ENCODE measurements at regions not wholly inside any gene's neighbourhood (a gene's known extent, or its start where the extent isn't known, plus 50 kb on each side); places are given as distances from the start of the nearest gene placed in this dataset.

- Histone ChIP-seq H3K27ac (ENCODE audit: low read depth, low read length, severe bottlenecking) (no peak overlapping the region), H3K9me3 (ENCODE audit: control insufficient read depth, low read length) (no peaks in the 10 kb centered on the region), H3K4me3 (ENCODE audit: extremely low read depth, insufficient read depth, low read length, poor library complexity, severe bottlenecking) (no peak overlapping the region), H3K36me3 (ENCODE audit: control insufficient read depth, insufficient read depth, low read length) (no peaks in the 10 kb centered on the region), H3K4me1 (ENCODE audit: control insufficient read depth, insufficient read depth, low read length, poor library complexity, severe bottlenecking) (no peaks in the 10 kb centered on the region)
- 100% methylated on average over 1 of the region's 1 CpG; no CpG with 5 or more reads in 1 of the 2 experiments for WGBS, 2 experiments (ENCODE audit: insufficient coverage in 2 of 2)
Observed at GRCh38 chr6:155561257-155561965, 105.8 kb upstream of the NOX3 start.

- H3K9me3 ChIP-seq (ENCODE audit: control insufficient read depth, low read length): no peaks in the 10 kb centered on the region
- H3K4me1 ChIP-seq (ENCODE audit: control insufficient read depth, insufficient read depth, low read length, poor library complexity, severe bottlenecking): no peaks in the 10 kb centered on the region
- no peaks in the 10 kb centered on the region for H3K36me3 ChIP-seq (ENCODE audit: control insufficient read depth, insufficient read depth, low read length)
- 81 to 93% methylated on average over 4 of the region's 4 CpGs for WGBS, 2 experiments (ENCODE audit: insufficient coverage in 2 of 2)
- no peak overlapping the region for H3K4me3 ChIP-seq (ENCODE audit: extremely low read depth, insufficient read depth, low read length, poor library complexity, severe bottlenecking)
- H3K27ac ChIP-seq (ENCODE audit: low read depth, low read length, severe bottlenecking): no peak overlapping the region
Observed at GRCh38 chr6:155549928-155550327, 94.3 kb upstream of the NOX3 start.

- Histone ChIP-seq H3K27ac (ENCODE audit: low read depth, low read length, severe bottlenecking) (no peak overlapping the region), H3K4me3 (ENCODE audit: extremely low read depth, insufficient read depth, low read length, poor library complexity, severe bottlenecking) (no peak overlapping the region), H3K9me3 (ENCODE audit: control insufficient read depth, low read length) (no peaks in the 10 kb centered on the region), H3K36me3 (ENCODE audit: control insufficient read depth, insufficient read depth, low read length) (no peaks in the 10 kb centered on the region), H3K4me1 (ENCODE audit: control insufficient read depth, insufficient read depth, low read length, poor library complexity, severe bottlenecking) (no peaks in the 10 kb centered on the region)
- WGBS, 2 experiments (ENCODE audit: insufficient coverage in 2 of 2): 90 to 100% methylated on average over 2 of the region's 9 CpGs
Observed at GRCh38 chr6:155549028-155549798, 93.6 kb upstream of the NOX3 start.

- Histone ChIP-seq H3K4me1 (ENCODE audit: control insufficient read depth, insufficient read depth, low read length, poor library complexity, severe bottlenecking) (no peaks in the 10 kb centered on the region), H3K9me3 (ENCODE audit: control insufficient read depth, low read length) (no peaks in the 10 kb centered on the region), H3K36me3 (ENCODE audit: control insufficient read depth, insufficient read depth, low read length) (no peaks in the 10 kb centered on the region), H3K4me3 (ENCODE audit: extremely low read depth, insufficient read depth, low read length, poor library complexity, severe bottlenecking) (no peak overlapping the region), H3K27ac (ENCODE audit: low read depth, low read length, severe bottlenecking) (no peak overlapping the region)
- 89 to 94% methylated on average over 4 of the region's 4 CpGs for WGBS, 2 experiments (ENCODE audit: insufficient coverage in 2 of 2)
Observed at GRCh38 chr6:155548576-155548975, 92.9 kb upstream of the NOX3 start.

- H3K27ac ChIP-seq (ENCODE audit: low read depth, low read length, severe bottlenecking): no peak overlapping the region
- WGBS, 2 experiments (ENCODE audit: insufficient coverage in 2 of 2): 93 to 100% methylated on average over 2 of the region's 2 CpGs
- no peaks in the 10 kb centered on the region for H3K36me3 ChIP-seq (ENCODE audit: control insufficient read depth, insufficient read depth, low read length)
- H3K9me3 ChIP-seq (ENCODE audit: control insufficient read depth, low read length): no peaks in the 10 kb centered on the region
- H3K4me1 ChIP-seq (ENCODE audit: control insufficient read depth, insufficient read depth, low read length, poor library complexity, severe bottlenecking): no peaks in the 10 kb centered on the region
- no peak overlapping the region for H3K4me3 ChIP-seq (ENCODE audit: extremely low read depth, insufficient read depth, low read length, poor library complexity, severe bottlenecking)
Observed at GRCh38 chr6:155544677-155545076, 89.0 kb upstream of the NOX3 start.

- Histone ChIP-seq H3K4me3 (ENCODE audit: extremely low read depth, insufficient read depth, low read length, poor library complexity, severe bottlenecking) (no peak overlapping the region), H3K9me3 (ENCODE audit: control insufficient read depth, low read length) (no peaks in the 10 kb centered on the region), H3K4me1 (ENCODE audit: control insufficient read depth, insufficient read depth, low read length, poor library complexity, severe bottlenecking) (no peaks in the 10 kb centered on the region), H3K27ac (ENCODE audit: low read depth, low read length, severe bottlenecking) (no peak overlapping the region), H3K36me3 (ENCODE audit: control insufficient read depth, insufficient read depth, low read length) (no peaks in the 10 kb centered on the region)
- WGBS, 2 experiments (ENCODE audit: insufficient coverage in 2 of 2): 92 to 93% methylated on average over 4 to 5 of the region's 6 CpGs
Observed at GRCh38 chr6:155543166-155543847, 87.7 kb upstream of the NOX3 start.

GRCh38 chr6:155542036-155542435 lies 86.4 kb upstream of the NOX3 start:
- H3K36me3 ChIP-seq (ENCODE audit: control insufficient read depth, insufficient read depth, low read length): no peaks in the 10 kb centered on the region
- H3K4me3 ChIP-seq (ENCODE audit: extremely low read depth, insufficient read depth, low read length, poor library complexity, severe bottlenecking): no peak overlapping the region
- no peaks in the 10 kb centered on the region for H3K9me3 ChIP-seq (ENCODE audit: control insufficient read depth, low read length)
- H3K4me1 ChIP-seq (ENCODE audit: control insufficient read depth, insufficient read depth, low read length, poor library complexity, severe bottlenecking): no peaks in the 10 kb centered on the region
- no peak overlapping the region for H3K27ac ChIP-seq (ENCODE audit: low read depth, low read length, severe bottlenecking)
- 87 to 97% methylated on average over 2 to 4 of the region's 4 CpGs for WGBS, 2 experiments (ENCODE audit: insufficient coverage in 2 of 2)

- H3K4me1 ChIP-seq (ENCODE audit: control insufficient read depth, insufficient read depth, low read length, poor library complexity, severe bottlenecking): no peaks in the 10 kb centered on the region
- H3K9me3 ChIP-seq (ENCODE audit: control insufficient read depth, low read length): no peaks in the 10 kb centered on the region
- H3K4me3 ChIP-seq (ENCODE audit: extremely low read depth, insufficient read depth, low read length, poor library complexity, severe bottlenecking): no peak overlapping the region
- H3K27ac ChIP-seq (ENCODE audit: low read depth, low read length, severe bottlenecking): no peak overlapping the region
- H3K36me3 ChIP-seq (ENCODE audit: control insufficient read depth, insufficient read depth, low read length): no peaks in the 10 kb centered on the region
- 88% methylated on average over 2 to 3 of the region's 3 CpGs for WGBS, 2 experiments (ENCODE audit: insufficient coverage in 2 of 2)
Observed at GRCh38 chr6:155538708-155539390, 83.2 kb upstream of the NOX3 start.

GRCh38 chr6:155534678-155535077 lies 79.0 kb upstream of the NOX3 start:
- Histone ChIP-seq H3K27ac (ENCODE audit: low read depth, low read length, severe bottlenecking) (no peak overlapping the region), H3K4me3 (ENCODE audit: extremely low read depth, insufficient read depth, low read length, poor library complexity, severe bottlenecking) (no peak overlapping the region), H3K36me3 (ENCODE audit: control insufficient read depth, insufficient read depth, low read length) (no peaks in the 10 kb centered on the region), H3K9me3 (ENCODE audit: control insufficient read depth, low read length) (no peaks in the 10 kb centered on the region), H3K4me1 (ENCODE audit: control insufficient read depth, insufficient read depth, low read length, poor library complexity, severe bottlenecking) (no peaks in the 10 kb centered on the region)
- WGBS, 2 experiments (ENCODE audit: insufficient coverage in 2 of 2): 100% methylated on average over 2 of the region's 2 CpGs; no CpG with 5 or more reads in 1 of the 2 experiments

GRCh38 chr6:155530219-155530834 lies 74.7 kb upstream of the NOX3 start:
- WGBS, 2 experiments (ENCODE audit: insufficient coverage in 2 of 2): 14 to 38% methylated on average over 1 of the region's 4 CpGs
- Histone ChIP-seq H3K4me1 (ENCODE audit: control insufficient read depth, insufficient read depth, low read length, poor library complexity, severe bottlenecking) (peaks cover 8% of the 10 kb centered on the region), H3K9me3 (ENCODE audit: control insufficient read depth, low read length) (no peaks in the 10 kb centered on the region), H3K27ac (ENCODE audit: low read depth, low read length, severe bottlenecking) (no peak overlapping the region), H3K36me3 (ENCODE audit: control insufficient read depth, insufficient read depth, low read length) (no peaks in the 10 kb centered on the region), H3K4me3 (ENCODE audit: extremely low read depth, insufficient read depth, low read length, poor library complexity, severe bottlenecking) (no peak overlapping the region)

Data from mesodermal cell (in vitro differentiated cells).